Activated naive CD4-positive, alpha-beta T cell treated with anti-CD3 and anti-CD28 coated beads, Interleukin-2, amount 50 U/mL, for 72 hours (primary cell): ENCODE measurements at regions not wholly inside any gene's neighbourhood (a gene's known extent, or its start where the extent isn't known, plus 50 kb on each side); places are given as distances from the start of the nearest gene placed in this dataset.

Experiments used
- ATAC-seq, 2 donors: fragments of 150-1000 bp; cut with Tn5 transposase; 2 replicates each; pipeline ENCODE4 v1.10.0; 2021; ENCODE audit warnings: mild to moderate bottlenecking in 2 of 2, moderate library complexity in 2 of 2
- DNase-seq, 2 donors: peaks; one replicate each; pipeline ENCODE4 v3.0.0; 2021 to 2022; ENCODE audit warnings: low spot score in 2 of 2
- H3K27ac Mint-ChIP-seq, 2 donors: one replicate each; pipeline ENCODE4 v1.8.0; 2022; ENCODE audit warnings: mild to moderate bottlenecking in 2 of 2, mixed read lengths in 2 of 2
- H3K36me3 Mint-ChIP-seq, 2 donors: one replicate each; pipeline ENCODE4 v1.8.0; 2022; ENCODE audit warnings: mixed read lengths in 2 of 2
- H3K9me3 Mint-ChIP-seq, 2 donors: one replicate each; pipeline ENCODE4 v1.8.0; 2022; ENCODE audit warnings: mixed read lengths in 2 of 2

- no peak for ATAC-seq
- DNase-seq: no peak
- Mint-ChIP-seq H3K27ac (no peak overlapping the region), H3K36me3 (no peaks in the 10 kb centered on the region), H3K9me3 (peaks cover 4 to 19% of the 10 kb centered on the region in 2 donors)
Measured at GRCh38 chr5:51275428-51275827, 107.8 kb upstream of the ISL1 start.

DNA sequence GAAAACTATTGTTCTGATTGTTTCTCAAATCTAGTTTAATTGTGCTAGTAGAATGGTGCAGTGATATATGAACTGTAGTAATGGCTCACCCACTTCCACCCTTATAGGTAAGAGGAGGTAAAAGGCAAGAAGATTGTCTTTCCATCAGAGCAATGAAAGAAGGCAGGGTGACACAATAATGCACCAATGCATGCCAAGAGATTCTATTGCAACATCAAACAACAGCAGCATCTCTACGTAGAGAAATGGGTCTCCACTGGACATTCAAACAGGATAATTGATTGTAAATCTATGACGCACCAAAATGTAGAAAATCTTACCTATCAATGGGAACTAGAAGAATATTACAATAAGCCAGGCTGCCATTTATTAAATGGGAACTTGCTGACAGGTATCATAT, 107.0 kb upstream of the ISL1 start:
- ATAC-seq: no peak
- Mint-ChIP-seq H3K36me3 (no peaks in the 10 kb centered on the region), H3K27ac (no peak overlapping the region)

DNA sequence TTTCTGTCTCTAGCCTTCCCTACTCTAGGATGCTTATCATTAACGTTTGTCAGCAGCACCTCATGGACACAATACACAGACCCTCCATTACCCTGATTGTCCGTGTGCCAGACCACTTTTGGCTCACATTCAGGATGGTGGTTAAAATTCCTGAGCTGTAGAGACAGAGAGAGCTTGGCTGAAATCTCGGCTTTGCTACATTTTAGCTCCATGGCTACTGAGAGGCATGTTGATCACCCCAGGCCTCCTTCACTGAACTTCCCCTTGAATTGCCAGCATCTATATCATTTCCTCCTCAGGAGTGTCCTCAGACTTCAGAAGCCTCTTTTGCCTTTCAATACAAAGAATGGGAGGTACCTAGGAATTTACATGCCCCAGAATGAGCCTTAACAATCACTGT, 104.7 kb upstream of the ISL1 start:
- no peaks in the 10 kb centered on the region for H3K36me3 Mint-ChIP-seq

More for the DNA sequence above, 107.0 kb upstream of the ISL1 start:
- no peak for DNase-seq
- H3K9me3 Mint-ChIP-seq: peaks cover 4 to 19% of the 10 kb centered on the region in 2 donors

GRCh38 chr5:51279983-51280706, 103.1 kb upstream of the ISL1 start:
- Mint-ChIP-seq H3K9me3 (peaks cover 11 to 21% of the 10 kb centered on the region in 2 donors), H3K27ac (no peak overlapping the region), H3K36me3 (no peaks in the 10 kb centered on the region)
- no peak for DNase-seq
- ATAC-seq: no peak

More for the DNA sequence above, 104.7 kb upstream of the ISL1 start:
- H3K9me3 Mint-ChIP-seq: peaks cover 11 to 25% of the 10 kb centered on the region in 2 donors
- no peak overlapping the region for H3K27ac Mint-ChIP-seq
- ATAC-seq: no peak
- no peak for DNase-seq

GRCh38 chr5:51286046-51286445, 97.2 kb upstream of the ISL1 start:
- DNase-seq (no peak), ATAC-seq (no peak)
- peaks cover 8 to 10% of the 10 kb centered on the region in 2 donors for H3K9me3 Mint-ChIP-seq
- H3K36me3 Mint-ChIP-seq: no peaks in the 10 kb centered on the region
- H3K27ac Mint-ChIP-seq: no peak overlapping the region

GRCh38 chr5:51302343-51302742, 80.9 kb upstream of the ISL1 start:
- H3K36me3 Mint-ChIP-seq: peaks cover 0 to 5% of the 10 kb centered on the region in 2 donors
- H3K9me3 Mint-ChIP-seq: peaks cover 16 to 17% of the 10 kb centered on the region in 2 donors
- no peak for DNase-seq
- no peak for ATAC-seq
- H3K27ac Mint-ChIP-seq: no peak overlapping the region

DNA sequence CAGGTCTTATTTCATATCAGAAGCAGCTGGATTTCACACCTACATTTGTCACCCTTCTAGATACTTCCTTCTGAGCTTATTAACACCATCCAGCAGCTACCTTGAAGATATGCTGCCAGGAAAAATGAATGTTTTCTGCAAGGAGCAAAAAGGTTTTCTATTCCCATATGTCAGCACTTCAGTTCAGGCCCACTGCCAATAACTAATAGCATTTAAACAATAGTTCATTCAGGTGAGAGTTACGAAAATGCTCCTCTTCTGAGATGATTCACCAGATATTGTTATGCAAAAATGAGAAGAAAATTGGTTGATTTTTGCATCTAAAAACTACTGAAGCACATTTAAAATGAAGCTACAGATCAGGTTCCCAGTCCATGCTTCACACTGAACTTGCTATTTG, 56.4 kb upstream of the ISL1 start:
- ATAC-seq (no peak), DNase-seq (no peak)
- H3K36me3 Mint-ChIP-seq: no peaks in the 10 kb centered on the region
- H3K27ac Mint-ChIP-seq: no peak overlapping the region
- peaks cover 5 to 6% of the 10 kb centered on the region in 2 donors for H3K9me3 Mint-ChIP-seq
